NCI-H446 (cell line): ENCODE measurements at regions not wholly inside any gene's neighbourhood (a gene's known extent, or its start where the extent isn't known, plus 50 kb on each side); places are given as distances from the start of the nearest gene placed in this dataset.

ENCODE experiments used
- DNase-seq, 2 experiments: peaks; one replicate each; lab custom pipeline; 2025; lab: John Stamatoyannopoulos, UW

DNA sequence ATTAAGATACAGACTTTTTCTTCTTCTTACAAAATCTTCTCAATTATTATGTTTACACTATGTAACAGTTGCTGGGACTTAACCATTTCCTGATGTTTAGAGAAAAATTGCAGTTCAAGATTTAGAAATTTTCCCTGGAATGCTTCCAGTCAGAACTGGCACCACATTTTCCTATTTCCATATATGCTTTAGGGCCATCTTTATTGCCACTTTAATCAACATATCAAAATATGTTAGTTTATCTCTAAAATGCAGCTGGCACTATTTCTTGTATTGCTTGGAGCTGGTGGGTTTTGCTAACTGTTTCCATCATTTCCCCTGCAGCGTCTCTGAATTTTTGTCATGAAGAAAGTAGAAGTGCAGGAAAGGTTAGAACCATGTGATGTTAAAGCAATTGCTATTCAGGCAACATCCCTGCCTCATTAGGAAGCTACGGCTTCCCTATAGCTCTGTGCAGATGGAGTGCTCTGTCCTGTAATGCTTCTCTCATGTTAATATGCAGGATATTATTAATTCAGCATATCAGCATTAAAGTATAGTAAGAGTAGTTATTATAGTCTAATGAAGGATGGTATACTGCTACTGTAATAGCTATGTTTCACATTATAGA is 269.1 kb downstream of the MTRR start:
- no peak for DNase-seq

DNA sequence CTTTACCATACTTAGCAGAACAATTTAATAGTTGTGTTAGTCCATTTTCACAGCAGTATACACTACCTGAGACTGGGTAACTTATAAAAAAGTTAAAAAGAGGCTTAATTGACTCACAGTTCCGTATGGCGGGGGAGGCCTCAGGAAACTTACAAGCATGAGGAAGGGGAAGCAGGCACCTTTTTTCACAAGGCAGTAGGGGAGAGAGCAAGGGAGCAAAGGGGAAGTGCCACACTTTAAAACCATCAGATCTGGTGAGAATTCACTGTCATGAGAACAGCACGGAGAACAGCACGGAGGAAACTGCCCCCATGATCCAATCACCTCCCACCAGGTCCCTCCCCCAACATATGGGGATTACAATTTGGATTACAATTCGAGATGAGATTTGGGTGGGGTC is 269.9 kb downstream of the MTRR start:
- no peak for DNase-seq

GRCh38 chr5:8150791-8151190 is 281.8 kb downstream of the MTRR start:
- DNase-seq, result no peak

- DNase-seq, result no peak
Measured at GRCh38 chr5:8156706-8157105, 287.8 kb downstream of the MTRR start.

GRCh38 chr5:8157320-8157822 is 288.4 kb downstream of the MTRR start:
- DNase-seq, result no peak

DNA sequence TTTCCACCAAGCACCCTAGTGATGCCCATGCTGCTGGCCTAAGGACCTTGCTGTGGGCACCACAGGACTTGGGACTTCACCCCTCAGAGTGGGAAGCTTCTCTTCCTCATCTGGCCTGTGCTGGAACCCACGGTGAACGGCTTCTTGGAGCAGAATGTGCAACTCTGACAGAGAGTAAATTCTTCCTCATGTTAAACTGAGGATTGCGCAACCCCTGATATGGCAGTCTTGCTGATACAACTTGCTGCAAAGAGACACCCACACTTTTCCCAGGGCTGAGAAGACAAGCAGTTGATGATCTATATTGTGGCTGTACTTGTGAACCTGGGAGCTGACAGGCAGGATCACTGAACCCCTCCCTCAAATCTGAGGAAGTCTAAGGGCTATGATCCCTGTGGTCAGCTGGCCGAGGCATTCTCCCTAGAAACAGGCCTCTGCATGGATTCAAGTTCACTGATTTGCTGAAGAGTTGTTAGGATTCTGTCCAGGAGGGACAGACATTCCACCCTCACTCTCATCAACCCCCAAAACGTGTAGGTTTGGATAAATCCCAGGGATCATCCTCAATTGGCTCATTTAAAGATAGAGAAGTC is 307.2 kb downstream of the MTRR start:
- DNase-seq, result no peak

GRCh38 chr5:8184455-8185063 is 315.6 kb downstream of the MTRR start:
- peak in 1 of 2 experiments; percentile 48 for DNase-seq

DNA sequence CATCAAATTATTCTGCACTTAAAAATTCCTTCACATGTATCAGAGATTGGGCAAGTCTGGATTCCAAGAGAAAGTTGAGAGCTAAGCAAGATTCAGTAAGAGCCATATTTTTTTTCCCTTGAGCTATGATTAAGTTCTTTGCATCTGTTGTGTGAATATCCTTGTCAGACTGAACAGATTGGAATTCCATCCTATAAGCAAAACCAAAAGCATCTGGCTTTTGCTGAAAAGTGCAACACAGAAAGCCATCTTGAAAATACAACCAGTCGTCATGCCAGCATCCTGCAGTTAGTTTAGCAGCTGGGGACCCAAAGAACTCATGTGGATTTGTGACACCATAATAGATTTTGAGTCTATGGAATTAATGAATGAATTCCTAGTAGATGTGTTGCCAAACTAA is 316.9 kb downstream of the MTRR start:
- no peak for DNase-seq

DNA sequence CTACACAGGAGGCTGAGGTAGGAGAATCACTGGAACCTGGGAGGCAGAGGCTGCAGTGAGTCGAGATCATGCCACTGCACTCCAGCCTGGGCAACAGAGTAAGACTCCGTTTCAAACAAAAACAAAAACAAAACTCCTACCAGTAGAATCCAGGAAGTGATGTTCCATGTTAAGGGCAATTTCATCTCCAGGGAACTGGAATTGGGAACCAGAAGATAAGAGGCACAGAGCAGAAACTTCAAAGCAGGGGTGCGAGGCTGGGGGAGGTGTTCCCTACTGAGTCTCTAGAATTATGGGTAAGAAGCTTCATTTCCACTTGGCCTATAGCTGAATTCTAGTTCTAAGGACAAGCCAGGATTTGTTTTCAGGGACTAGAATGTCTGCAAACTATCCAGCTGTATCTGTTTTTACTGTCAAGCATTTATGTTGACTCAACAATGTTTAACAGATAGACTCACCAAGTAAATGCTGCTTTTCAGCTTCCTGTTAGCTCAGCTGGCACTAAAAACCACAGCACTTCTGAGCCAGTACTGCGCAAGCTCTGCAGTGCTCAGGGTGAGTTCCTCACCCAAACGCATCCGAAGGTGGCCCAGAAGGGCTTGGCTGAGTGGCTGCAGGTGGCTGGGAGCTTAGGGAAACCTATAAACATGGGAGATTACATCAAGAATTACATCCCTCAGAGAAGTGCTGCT is 320.1 kb downstream of the MTRR start:
- no peak for DNase-seq

DNA sequence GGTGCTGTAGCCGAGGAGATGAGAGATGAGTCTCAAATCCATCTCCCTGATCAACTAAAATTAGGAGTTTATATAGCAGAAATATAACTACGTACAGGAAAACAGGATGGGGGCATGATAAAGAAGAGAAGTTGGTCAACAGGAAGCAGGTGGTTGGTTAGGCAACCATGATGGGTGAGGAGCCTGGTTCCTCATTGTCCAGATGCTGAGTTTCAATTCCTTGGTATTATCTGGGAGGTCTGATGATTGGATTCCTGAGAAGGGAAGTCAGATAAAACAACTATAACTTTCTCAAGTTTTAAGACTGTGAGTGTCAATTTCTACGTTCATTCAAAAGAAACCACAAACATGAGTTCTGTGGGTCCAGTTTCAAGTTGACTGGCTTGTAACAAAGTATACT is 323.9 kb downstream of the MTRR start:
- DNase-seq, result no peak

- DNase-seq, result no peak
Measured at GRCh38 chr5:8196061-8196460, 327.1 kb downstream of the MTRR start.

DNA sequence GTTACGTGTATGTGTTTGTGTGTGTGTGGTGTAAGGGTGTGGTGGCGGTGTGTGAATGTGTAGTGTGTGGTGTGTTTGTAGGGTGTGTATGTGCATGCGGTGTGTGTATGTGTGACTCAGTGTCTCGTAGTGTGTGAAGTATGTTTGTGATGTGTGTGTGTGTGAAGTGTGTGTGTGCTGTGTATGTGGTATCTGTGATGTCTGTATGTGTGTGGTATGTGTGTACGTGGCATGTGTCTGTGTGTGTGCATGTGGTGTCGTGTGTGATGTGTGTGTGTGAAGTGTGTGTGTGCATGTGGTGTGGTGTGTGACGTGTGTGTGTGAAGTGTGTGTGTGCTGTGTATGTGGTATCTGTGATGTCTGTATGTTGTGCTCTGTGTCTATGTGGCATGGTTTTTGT is 339.4 kb downstream of the MTRR start:
- no peak for DNase-seq

GRCh38 chr5:8209500-8209899 is 340.6 kb downstream of the MTRR start:
- no peak for DNase-seq

DNA sequence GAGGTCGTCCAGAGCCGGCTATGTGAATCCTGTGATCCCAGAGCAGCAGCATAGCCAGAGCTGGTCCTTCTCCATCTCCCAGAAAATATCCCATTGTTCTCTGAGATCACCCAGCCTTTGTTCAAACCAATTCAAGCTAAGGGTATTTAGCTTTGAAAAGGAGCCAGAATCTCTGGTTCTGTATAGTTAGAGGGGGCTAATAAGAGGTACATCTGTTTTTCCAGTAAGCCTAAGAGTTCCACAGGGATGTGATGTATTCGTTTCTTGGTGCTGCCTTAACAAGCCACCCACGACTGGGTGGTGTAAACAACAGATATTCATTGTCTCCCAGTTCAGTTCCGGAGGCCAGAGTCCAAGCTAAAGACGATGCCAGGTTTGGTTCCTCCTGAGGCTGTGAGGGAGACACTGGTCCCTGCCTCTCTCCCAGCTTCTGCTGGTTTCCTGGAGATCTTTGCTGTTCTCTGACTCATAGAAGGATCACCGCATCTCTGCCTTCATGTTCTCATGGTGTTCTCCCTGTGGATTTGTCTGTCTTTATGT is 344.8 kb downstream of the MTRR start:
- no peak for DNase-seq

DNA sequence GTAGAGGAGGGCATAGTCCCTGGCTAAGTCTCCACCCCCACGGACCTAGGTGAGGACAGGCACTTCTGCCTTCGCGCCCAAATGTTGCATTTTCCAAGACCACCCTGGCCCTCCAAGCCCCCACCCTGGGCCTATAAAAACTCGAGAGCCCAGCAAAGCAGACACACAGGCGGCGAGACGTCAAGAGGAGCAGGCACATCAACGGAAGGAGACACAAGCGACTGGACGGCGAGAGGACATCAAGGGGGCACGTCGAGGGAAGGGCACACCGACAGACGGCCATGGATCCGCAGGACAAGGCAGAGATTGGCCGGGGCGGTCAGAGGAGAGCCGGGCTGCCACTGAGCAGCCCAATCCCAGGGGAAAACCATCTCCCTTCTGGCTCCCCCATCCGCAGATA is 348.0 kb downstream of the MTRR start:
- no peak for DNase-seq

DNA sequence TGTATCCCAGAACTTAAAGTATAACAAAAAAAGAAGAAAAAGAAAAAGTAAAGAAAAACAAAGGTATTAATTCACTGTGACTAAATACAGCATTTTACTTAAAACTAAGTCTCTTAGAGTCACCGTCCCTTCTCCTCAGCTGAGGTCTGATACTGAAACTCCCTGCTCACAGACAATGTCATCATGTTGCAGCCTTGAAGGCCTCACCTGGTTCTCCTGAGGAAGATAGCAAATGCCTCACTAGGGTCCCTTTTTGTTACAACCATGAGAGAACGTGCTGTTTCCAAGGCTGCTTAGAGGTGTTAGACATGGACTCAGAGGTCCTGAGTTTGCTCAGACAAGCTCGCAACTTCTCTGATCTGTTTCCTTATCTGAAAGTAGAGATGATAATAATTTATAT is 357.2 kb downstream of the MTRR start:
- DNase-seq, result no peak

- no peak for DNase-seq
Measured at GRCh38 chr5:8227112-8227511, 358.2 kb downstream of the MTRR start.

DNA sequence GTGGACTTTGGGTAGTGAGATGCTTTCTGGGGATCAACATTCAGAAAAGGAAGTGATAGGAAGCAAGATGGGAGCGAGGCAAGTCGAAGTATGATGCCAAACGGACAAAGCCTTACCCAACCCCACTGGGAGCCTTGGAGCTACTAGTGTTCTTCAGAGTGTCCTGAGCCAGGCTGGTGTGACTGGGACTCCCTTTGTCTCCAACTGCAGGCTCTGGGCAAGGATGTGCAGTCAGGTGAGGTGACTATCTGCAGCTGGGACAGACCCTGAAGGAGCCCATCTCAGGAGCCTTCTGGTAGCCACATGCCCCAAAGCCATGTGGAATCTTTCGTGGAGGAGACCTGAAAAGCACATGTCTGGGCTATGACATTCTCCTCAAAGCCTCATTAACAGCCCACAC is 360.6 kb downstream of the MTRR start:
- DNase-seq, result no peak

GRCh38 chr5:8230868-8231267 is 361.9 kb downstream of the MTRR start:
- no peak for DNase-seq

DNA sequence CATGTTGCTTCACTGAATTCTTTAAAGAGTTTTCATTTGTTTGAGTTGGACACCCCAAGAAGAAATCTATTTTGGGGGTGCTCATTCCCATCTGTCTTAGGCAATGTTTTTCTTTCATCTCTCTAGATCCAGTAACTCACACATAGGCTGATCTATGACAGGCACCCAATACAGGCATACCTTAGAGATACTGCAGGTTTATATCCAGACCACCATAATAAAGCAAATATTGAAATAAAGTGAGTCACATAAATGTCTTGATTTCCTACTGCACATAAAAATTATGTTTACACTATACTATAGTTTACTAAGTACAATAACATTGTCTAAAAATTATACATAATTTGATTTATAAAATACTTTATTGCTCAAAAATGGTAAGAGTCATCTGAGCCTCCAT is 364.5 kb downstream of the MTRR start:
- no peak for DNase-seq

DNA sequence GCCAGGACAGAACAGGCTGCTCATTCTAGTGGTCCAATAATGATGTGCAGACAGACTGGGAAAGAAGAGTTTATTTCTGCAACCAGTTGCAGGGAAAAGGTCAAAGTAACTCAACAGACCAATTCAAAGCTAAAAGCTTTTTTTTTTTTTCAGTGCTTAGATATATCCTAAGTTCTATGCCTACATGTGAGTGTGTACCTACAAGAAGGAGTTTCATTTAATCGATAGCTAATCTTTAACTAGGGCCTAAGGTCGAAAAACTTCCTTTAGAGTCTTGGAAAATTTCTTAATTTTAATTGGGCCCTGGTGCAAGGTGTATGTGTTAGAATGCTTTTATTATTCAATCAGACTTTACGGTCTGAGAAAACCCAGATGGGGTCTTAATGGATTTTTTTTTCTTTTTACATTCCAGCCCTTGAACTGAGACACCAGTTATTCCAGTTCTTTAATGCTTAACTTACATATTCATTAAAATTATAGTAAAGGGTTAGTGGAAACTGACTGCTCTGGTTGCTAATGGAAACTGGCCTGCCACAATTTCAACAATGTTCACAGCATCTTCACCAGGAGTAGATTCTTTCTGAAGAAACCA is 365.3 kb downstream of the MTRR start:
- DNase-seq, result no peak

GRCh38 chr5:8238080-8238479 is 369.1 kb downstream of the MTRR start:
- DNase-seq, result no peak
